ENCODE measurements at regions not wholly inside any gene's neighbourhood (a gene's known extent, or its start where the extent isn't known, plus 50 kb on each side); places are given as distances from the start of the nearest gene placed in this dataset.

DNA sequence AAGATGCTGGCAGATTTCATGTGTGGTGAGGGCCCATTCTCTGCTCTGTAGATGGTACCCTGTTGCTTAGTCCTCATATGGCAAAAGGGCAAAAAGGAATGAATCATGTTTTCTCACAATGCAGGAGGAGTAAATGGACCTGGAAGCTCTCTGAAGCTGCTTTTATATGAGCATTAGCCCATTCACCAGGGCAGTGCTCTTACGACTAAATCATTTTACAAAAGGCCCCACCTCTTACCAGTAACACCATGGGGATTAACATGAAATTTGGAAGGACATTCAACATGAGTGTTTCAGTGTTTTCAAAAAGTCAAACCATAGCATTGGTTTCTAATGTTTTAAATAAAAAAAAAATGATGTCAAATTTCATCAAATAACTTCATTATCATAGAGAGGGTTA is 495.7 kb upstream of the CBLB start:
- TF ChIP-seq ARNTL (CRISPR knock-in tag; IDR thresholded peaks at IDR 0.05; ENCODE audit: borderline replicate concordance, low read depth) (no peak), SNAI2 (CRISPR knock-in tag; IDR thresholded peaks at IDR 0.05) (no peak)

Measured in SK-N-SH treated with all-trans-retinoic acid at 6 μM for 48 hours (cell line).